ENCODE measurements at regions not wholly inside any gene's neighbourhood (a gene's known extent, or its start where the extent isn't known, plus 50 kb on each side); places are given as distances from the start of the nearest gene placed in this dataset.

GRCh38 chr9:89774858-89775370, 170.1 kb downstream of the GADD45G start:
- no peak for FAIRE-seq

GRCh38 chr9:89775641-89776040, 170.8 kb downstream of the GADD45G start:
- no peak for FAIRE-seq

GRCh38 chr9:89776795-89777525, 172.1 kb downstream of the GADD45G start:
- FAIRE-seq: no peak

GRCh38 chr9:89777544-89777943, 172.7 kb downstream of the GADD45G start:
- no peak for FAIRE-seq

GRCh38 chr9:89778100-89779090, 173.6 kb downstream of the GADD45G start:
- no peak for FAIRE-seq

- FAIRE-seq: no peak
These were observed 174.8 kb downstream of the GADD45G start for GRCh38 chr9:89779405-89780203.

- no peak for FAIRE-seq
These were observed 176.1 kb downstream of the GADD45G start for GRCh38 chr9:89780959-89781358.

- FAIRE-seq: no peak
These were observed 177.2 kb downstream of the GADD45G start for GRCh38 chr9:89781838-89782540.

GRCh38 chr9:89786655-89787054, 181.8 kb downstream of the GADD45G start:
- FAIRE-seq: no peak

- no peak for FAIRE-seq
These were observed 182.8 kb downstream of the GADD45G start for GRCh38 chr9:89787595-89787994.

GRCh38 chr9:89788434-89788833, 183.6 kb downstream of the GADD45G start:
- FAIRE-seq: no peak

GRCh38 chr9:89789922-89790510, 185.2 kb downstream of the GADD45G start:
- FAIRE-seq: no peak

- no peak for FAIRE-seq
These were observed 185.8 kb downstream of the GADD45G start for GRCh38 chr9:89790542-89791109.

GRCh38 chr9:89791754-89792153, 186.9 kb downstream of the GADD45G start:
- FAIRE-seq: no peak

GRCh38 chr9:89792189-89793123, 187.6 kb downstream of the GADD45G start:
- FAIRE-seq: no peak

- no peak for FAIRE-seq
These were observed 188.3 kb downstream of the GADD45G start for GRCh38 chr9:89793124-89793495.

GRCh38 chr9:89793551-89793950, 188.7 kb downstream of the GADD45G start:
- FAIRE-seq: no peak

- no peak for FAIRE-seq
These were observed 190.1 kb downstream of the GADD45G start for GRCh38 chr9:89794918-89795317.

- FAIRE-seq: no peak
These were observed 190.9 kb downstream of the GADD45G start for GRCh38 chr9:89795538-89796195.

GRCh38 chr9:89796606-89797005, 191.8 kb downstream of the GADD45G start:
- no peak for FAIRE-seq
